Lower lobe of right lung (tissue), 2 donors: ENCODE measurements at regions not wholly inside any gene's neighbourhood (a gene's known extent, or its start where the extent isn't known, plus 50 kb on each side); places are given as distances from the start of the nearest gene placed in this dataset.

Experiments used
- ATAC-seq, 2 donors: fragments of 200-7000 bp; cut with Tn5 transposase; one replicate each; pipeline ENCODE4 v1.9.1; 2020 to 2022; ENCODE audit warnings: mild to moderate bottlenecking in 2 of 2, moderate library complexity in 2 of 2
- DNase-seq: peaks from one replicate; pipeline ENCODE4 v3.0.0-alpha.2; 2020
- H3K27ac ChIP-seq: fragments of 200-600 bp; one replicate; pipeline ENCODE4 v1.8.0; 2022
- H3K27me3 ChIP-seq: fragments of 200-600 bp; one replicate; pipeline ENCODE4 v1.8.0; 2022; ENCODE audit warnings: low read depth
- H3K36me3 ChIP-seq: fragments of 200-600 bp; one replicate; pipeline ENCODE4 v1.8.0; 2022; ENCODE audit warnings: mild to moderate bottlenecking
- H3K4me1 ChIP-seq: fragments of 200-600 bp; one replicate; pipeline ENCODE4 v1.8.0; 2022
- H3K4me3 ChIP-seq: fragments of 200-600 bp; one replicate; pipeline ENCODE4 v1.8.0; 2022; ENCODE audit warnings: mild to moderate bottlenecking
- H3K9me3 ChIP-seq: fragments of 200-600 bp; one replicate; pipeline ENCODE4 v1.8.0; 2022
- intact Hi-C: fragments of 100-400 bp; cut with DNase I; formaldehyde crosslinking; loops from one replicate; pipeline ENCODE4 v1.11.0; 2022
- TF ChIP-seq, protein P1 (sequence below): fragments of 200-600 bp; IDR thresholded peaks from one replicate; pipeline ENCODE4 v1.8.0; 2022; ENCODE audit warnings: antibody characterized with exemption, mild to moderate bottlenecking
- donor health status: DM: no; HTN: yes; CAD: no; lungs with severe emphysema.

DNA sequence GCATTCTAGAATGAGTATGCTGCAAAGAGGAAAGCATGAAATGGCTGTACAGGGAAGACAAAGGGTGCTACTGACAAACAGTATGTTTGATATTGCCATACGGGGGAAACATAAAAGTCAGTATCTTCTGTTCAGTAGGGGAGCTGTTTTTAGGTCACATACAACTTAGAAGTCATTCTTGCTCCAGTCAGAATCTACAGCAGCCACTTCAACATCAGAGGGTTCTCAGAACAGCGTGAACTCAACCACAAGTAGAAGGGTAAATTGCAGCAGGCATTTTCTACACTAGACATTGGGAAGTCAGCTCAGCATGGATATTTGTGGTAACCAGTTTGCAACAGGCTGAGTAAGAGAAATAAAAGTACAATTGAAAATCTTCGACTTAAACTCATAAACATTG, 1241.8 kb upstream of the GOT2 start:
- intact Hi-C loops: no loop called here
- Histone ChIP-seq H3K36me3 (no peaks in the 10 kb centered on the region), H3K27me3 (no peaks in the 10 kb centered on the region), H3K4me1 (no peaks in the 10 kb centered on the region), H3K9me3 (no peaks in the 10 kb centered on the region), H3K27ac (no peak overlapping the region), H3K4me3 (no peak overlapping the region)
- ATAC-seq (no peak), DNase-seq (no peak)
- TF ChIP-seq, protein P1, sequence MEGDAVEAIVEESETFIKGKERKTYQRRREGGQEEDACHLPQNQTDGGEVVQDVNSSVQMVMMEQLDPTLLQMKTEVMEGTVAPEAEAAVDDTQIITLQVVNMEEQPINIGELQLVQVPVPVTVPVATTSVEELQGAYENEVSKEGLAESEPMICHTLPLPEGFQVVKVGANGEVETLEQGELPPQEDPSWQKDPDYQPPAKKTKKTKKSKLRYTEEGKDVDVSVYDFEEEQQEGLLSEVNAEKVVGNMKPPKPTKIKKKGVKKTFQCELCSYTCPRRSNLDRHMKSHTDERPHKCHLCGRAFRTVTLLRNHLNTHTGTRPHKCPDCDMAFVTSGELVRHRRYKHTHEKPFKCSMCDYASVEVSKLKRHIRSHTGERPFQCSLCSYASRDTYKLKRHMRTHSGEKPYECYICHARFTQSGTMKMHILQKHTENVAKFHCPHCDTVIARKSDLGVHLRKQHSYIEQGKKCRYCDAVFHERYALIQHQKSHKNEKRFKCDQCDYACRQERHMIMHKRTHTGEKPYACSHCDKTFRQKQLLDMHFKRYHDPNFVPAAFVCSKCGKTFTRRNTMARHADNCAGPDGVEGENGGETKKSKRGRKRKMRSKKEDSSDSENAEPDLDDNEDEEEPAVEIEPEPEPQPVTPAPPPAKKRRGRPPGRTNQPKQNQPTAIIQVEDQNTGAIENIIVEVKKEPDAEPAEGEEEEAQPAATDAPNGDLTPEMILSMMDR: no peak

DNA sequence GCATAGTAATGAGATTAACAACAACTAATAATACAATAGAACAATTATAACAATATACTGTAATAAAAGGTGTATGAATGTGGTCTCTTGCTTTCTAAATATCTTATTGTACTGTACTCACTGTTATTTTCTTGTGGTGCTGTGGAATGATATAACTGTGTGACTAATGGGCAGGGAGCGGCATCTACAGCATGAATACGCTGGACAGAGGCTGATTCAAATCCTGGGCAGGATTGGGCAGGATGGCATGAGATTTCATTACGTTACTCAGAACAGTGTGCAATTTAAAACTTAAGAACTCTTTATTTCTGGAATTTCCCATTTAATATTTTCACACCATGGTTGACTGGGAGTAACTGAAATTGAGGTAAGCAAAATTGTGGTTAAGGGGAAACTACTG, 1239.8 kb upstream of the GOT2 start:
- Histone ChIP-seq H3K36me3 (no peaks in the 10 kb centered on the region), H3K4me1 (no peaks in the 10 kb centered on the region), H3K27ac (no peak overlapping the region), H3K27me3 (no peaks in the 10 kb centered on the region), H3K4me3 (no peak overlapping the region), H3K9me3 (no peaks in the 10 kb centered on the region)
- no peak for DNase-seq
- TF ChIP-seq, protein P1: no peak
- no peak for ATAC-seq
- intact Hi-C loops: no loop called here

DNA sequence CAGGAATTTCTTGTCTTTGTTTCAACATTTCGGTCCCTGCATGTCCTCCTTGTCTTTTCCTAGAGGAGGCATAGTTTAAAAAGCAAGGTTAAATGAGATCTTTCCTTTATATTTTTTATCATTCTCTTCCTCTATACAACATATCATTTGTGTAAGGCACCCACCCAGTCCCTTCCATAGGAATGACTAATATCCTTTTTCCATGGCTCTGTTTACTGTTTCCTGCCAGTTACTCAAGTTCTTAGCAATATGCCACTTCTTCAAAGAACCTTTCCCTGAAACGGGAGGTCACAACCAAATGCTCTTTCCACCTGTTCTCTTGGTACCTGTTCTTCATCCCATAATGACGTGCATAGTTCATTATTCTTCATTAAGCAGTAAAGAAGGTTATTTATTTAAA, 1237.1 kb upstream of the GOT2 start:
- no peak for ATAC-seq
- H3K27me3 ChIP-seq: no peaks in the 10 kb centered on the region
- H3K9me3 ChIP-seq: no peaks in the 10 kb centered on the region
- no peak for DNase-seq
- no peak overlapping the region for H3K27ac ChIP-seq
- H3K36me3 ChIP-seq: no peaks in the 10 kb centered on the region
- H3K4me3 ChIP-seq: no peak overlapping the region
- TF ChIP-seq, protein P1: no peak
- H3K4me1 ChIP-seq: no peaks in the 10 kb centered on the region
- intact Hi-C loops: no loop called here

DNA sequence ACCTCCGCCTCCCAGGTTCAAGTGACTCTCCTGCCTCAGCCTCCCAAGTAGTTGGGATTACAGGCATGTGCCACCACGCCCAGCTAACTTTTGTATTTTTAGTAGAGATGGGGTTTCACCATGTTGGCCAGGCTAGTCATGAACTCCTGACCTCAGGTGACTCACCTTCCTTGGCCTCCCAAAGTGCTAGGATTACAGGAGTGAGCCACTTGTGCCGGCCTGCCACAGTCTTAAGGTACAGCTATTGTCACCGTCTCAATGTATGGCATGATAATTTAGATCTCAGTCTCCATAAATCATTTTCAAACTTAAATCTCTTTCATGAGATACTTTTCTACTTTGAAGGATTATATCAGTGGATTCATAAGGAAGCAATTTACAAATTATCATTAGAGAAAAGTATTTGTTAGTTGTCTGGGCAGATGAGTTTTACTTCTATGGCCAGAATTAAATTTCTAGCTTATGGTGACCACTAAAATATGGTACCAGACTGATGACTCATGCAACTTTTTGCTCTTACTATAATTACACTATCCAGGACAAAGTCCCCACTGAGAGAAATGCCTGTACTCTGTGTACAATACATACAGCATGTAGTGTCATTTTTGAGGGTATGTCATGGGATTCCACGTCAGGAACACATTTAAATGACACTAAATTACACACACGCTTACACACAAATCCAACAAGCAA, 1230.3 kb upstream of the GOT2 start:
- intact Hi-C loops: no loop called here
- ATAC-seq (no peak), DNase-seq (no peak)
- no peak overlapping the region for H3K27ac ChIP-seq
- no peaks in the 10 kb centered on the region for H3K9me3 ChIP-seq
- no peak overlapping the region for H3K4me3 ChIP-seq
- TF ChIP-seq, protein P1: no peak
- H3K4me1 ChIP-seq: no peaks in the 10 kb centered on the region
- H3K27me3 ChIP-seq: no peaks in the 10 kb centered on the region
- no peaks in the 10 kb centered on the region for H3K36me3 ChIP-seq

DNA sequence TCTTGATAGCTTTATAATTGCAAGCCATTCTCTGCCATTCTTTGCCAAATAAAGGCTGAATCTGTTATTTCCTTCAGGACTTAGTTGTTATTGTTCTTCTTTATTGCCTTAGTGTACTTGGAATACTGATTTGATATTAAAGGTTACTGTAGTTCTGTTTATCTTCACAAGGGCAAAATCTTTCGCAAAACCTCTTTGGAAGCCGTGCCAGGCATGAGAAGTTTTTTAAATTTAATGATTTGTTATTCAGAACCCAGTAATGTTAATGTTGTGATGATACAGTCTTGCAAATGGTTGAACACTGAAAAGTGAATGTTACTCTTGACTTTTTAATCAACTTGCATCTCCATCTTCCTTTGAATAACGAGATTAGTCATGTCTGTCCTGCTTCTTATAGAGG, 1225.2 kb upstream of the GOT2 start:
- H3K4me1 ChIP-seq: no peaks in the 10 kb centered on the region
- DNase-seq: no peak
- TF ChIP-seq, protein P1: no peak

More for the DNA sequence above, 1225.2 kb upstream of the GOT2 start:
- Histone ChIP-seq H3K4me3 (no peak overlapping the region), H3K27ac (no peak overlapping the region), H3K9me3 (no peaks in the 10 kb centered on the region), H3K36me3 (no peaks in the 10 kb centered on the region), H3K27me3 (no peaks in the 10 kb centered on the region)
- ATAC-seq: no peak
- intact Hi-C loops: no loop called here
